ENCODE measurements at regions not wholly inside any gene's neighbourhood (a gene's known extent, or its start where the extent isn't known, plus 50 kb on each side); places are given as distances from the start of the nearest gene placed in this dataset.

DNA sequence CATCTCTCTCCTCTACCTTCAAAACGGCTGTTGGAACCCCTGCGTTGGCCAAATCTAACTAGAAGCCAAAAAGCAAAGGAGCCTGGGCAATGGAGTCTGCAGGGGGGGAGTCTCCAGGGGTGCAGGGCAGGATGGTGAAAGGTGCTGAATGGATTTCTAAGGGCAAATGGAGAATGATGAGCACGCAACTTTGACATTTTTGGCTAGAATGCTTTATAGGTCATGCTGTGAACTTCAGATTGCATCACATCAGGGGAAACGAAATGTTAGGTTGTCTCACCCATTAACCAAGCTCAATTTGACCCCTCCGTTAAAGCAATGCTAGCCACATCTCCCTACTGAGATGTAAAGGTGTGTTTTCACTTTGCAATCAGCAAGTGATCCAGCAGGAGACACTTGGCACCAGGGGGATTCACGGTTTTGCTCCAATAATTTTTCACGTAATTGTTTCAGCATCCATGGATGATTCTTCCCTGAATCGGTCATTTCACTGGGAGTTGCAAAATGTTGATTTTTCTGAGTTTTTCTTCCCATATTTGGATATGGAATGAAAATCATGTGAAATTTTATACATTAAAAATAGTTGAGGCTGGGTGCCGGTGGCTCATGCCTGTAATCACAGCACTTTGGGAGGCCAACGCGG, 78.0 kb upstream of the MDM1 start:
- no peak overlapping the region for H3K27ac Mint-ChIP-seq
- H3K9me3 Mint-ChIP-seq = no peaks in the 10 kb centered on the region
- no peak overlapping the region for H3K4me3 Mint-ChIP-seq
- DNase-seq (ENCODE audit: low spot score) = no peak
- ATAC-seq = no peak
- no peaks in the 10 kb centered on the region for H3K27me3 Mint-ChIP-seq
- H3K4me1 Mint-ChIP-seq (ENCODE audit: low read depth in 2 of 2) = peaks cover 15 to 20% of the 10 kb centered on the region in 2 donors
- H3K36me3 Mint-ChIP-seq = no peaks in the 10 kb centered on the region

DNA sequence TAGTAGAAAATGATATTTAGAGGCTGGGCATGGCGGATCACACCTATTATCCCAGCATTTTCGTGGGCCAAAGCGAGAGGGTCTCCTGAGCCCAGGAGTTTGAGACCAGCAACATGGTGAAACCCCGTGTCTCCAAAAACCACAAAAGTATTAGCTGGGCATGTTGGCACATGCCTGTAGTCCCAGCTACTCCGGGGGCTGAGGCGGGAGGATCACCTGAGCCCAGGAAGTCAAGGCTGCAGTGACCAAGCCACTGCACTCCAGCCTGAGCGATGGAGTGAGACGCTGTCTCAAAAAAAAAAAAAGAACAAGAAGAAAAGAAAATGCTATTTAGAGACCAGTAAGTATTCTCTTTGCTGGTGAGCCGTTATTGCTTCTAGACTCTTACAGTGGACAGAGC, 79.2 kb upstream of the MDM1 start:
- Mint-ChIP-seq H3K4me1 (ENCODE audit: low read depth in 2 of 2) (peaks cover 13 to 20% of the 10 kb centered on the region in 2 donors), H3K27me3 (no peaks in the 10 kb centered on the region), H3K36me3 (peaks cover 5% of the 10 kb centered on the region), H3K27ac (no peak overlapping the region), H3K9me3 (no peaks in the 10 kb centered on the region), H3K4me3 (no peak overlapping the region)
- ATAC-seq = no peak
- no peak for DNase-seq (ENCODE audit: low spot score)

DNA sequence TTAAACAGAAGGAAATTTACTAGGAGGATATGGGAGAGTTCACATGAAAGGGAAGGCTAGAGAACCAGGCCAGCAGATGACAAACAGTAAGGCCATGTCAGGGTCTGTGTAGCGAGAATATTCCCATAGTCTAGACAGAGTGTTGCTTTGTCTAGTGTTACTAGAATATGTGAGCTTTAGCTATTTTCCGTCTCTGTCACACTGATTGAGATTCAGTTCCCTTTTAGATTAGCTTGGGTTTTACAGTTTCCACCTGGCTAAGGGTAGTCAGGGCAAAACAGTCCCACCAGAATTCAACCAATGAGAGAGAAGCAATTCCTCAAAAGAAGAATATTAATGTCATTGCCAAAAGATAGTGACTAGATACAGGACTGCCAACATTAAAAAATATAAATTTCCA, 82.8 kb upstream of the MDM1 start:
- Mint-ChIP-seq H3K4me1 (ENCODE audit: low read depth in 2 of 2) (peaks cover 29 to 39% of the 10 kb centered on the region in 2 donors), H3K36me3 (peaks cover 6% of the 10 kb centered on the region), H3K27me3 (no peaks in the 10 kb centered on the region), H3K4me3 (no peak overlapping the region), H3K27ac (peak overlapping the region in 1 of 2 donors; percentile 91), H3K9me3 (no peaks in the 10 kb centered on the region)
- ATAC-seq (no peak), DNase-seq (ENCODE audit: low spot score) (no peak)

DNA sequence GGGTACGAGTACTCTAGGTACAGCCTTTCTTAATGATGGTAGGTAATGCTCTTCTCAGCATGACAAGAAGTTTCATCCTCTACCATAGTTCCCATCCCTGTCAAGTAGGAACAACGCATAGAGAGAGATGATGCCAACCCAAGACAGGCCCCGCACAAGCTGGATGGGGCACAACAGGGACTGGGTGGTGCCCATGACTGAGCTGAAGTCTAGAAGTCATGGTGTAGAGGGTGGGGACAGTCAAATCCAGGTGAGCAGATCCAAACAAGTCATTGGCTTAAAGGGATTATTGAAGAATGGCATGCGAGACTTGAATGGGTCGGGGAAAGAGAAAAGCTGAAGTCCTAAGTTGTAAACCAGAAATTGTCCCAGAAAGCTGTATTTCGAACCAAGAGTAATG, 84.2 kb upstream of the MDM1 start:
- Mint-ChIP-seq H3K27ac (peak overlapping the region; percentile 91 to 93), H3K36me3 (peaks cover 6% of the 10 kb centered on the region), H3K27me3 (no peaks in the 10 kb centered on the region), H3K4me3 (peak overlapping the region; percentile 64), H3K4me1 (ENCODE audit: low read depth in 2 of 2) (peaks cover 38 to 53% of the 10 kb centered on the region in 2 donors), H3K9me3 (no peaks in the 10 kb centered on the region)
- ATAC-seq = no peak
- DNase-seq (ENCODE audit: low spot score) = no peak

DNA sequence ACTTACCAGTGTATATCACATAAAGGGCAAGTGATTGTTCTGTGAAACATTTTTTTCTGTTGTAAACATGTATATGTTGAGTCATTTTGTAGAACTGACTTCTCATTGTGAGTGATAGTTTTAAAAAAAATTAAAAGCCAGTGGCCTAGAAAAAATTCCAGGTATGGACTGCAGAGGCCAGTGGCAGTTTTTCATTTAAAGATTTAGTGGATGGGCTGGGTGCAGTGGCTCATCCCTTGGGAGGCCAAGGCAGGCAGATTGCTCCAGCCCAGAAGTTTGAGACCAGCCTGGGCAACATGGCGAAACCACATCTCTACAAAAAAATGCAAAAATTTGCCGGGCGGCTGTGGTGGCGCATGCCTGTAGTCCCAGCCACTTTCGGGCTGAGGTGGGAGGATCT, 84.7 kb upstream of the MDM1 start:
- H3K4me1 Mint-ChIP-seq (ENCODE audit: low read depth in 2 of 2) = peaks cover 38 to 54% of the 10 kb centered on the region in 2 donors
- peaks cover 6% of the 10 kb centered on the region for H3K36me3 Mint-ChIP-seq
- ATAC-seq (no peak), DNase-seq (ENCODE audit: low spot score) (no peak)
- no peaks in the 10 kb centered on the region for H3K27me3 Mint-ChIP-seq
- H3K4me3 Mint-ChIP-seq = peak overlapping the region; percentile 77
- peak overlapping the region; percentile 91 to 93 for H3K27ac Mint-ChIP-seq
- H3K9me3 Mint-ChIP-seq = no peaks in the 10 kb centered on the region

DNA sequence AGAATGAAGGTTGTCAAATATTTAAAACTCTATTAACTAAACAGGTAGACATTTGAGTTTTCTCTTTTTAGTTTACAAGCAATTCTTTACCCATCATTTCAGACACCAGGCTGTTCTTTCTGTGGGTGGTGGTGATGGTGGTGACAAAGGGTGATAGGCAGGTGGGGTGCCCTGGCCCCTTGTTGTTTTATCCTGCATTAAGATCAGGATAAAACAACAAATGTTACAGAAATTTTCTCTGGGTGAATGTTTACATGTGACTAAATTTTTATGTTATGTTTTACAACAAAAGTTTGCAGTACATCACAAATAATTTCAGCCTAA, 85.9 kb upstream of the MDM1 start:
- Mint-ChIP-seq H3K9me3 (peaks cover 1% of the 10 kb centered on the region), H3K36me3 (peaks cover 8% of the 10 kb centered on the region), H3K27ac (peak overlapping the region; percentile 91 to 93), H3K4me1 (ENCODE audit: low read depth in 2 of 2) (peaks cover 45 to 64% of the 10 kb centered on the region in 2 donors), H3K4me3 (peak overlapping the region; percentile 77), H3K27me3 (no peaks in the 10 kb centered on the region)
- DNase-seq (ENCODE audit: low spot score) (no peak), ATAC-seq (no peak)

DNA sequence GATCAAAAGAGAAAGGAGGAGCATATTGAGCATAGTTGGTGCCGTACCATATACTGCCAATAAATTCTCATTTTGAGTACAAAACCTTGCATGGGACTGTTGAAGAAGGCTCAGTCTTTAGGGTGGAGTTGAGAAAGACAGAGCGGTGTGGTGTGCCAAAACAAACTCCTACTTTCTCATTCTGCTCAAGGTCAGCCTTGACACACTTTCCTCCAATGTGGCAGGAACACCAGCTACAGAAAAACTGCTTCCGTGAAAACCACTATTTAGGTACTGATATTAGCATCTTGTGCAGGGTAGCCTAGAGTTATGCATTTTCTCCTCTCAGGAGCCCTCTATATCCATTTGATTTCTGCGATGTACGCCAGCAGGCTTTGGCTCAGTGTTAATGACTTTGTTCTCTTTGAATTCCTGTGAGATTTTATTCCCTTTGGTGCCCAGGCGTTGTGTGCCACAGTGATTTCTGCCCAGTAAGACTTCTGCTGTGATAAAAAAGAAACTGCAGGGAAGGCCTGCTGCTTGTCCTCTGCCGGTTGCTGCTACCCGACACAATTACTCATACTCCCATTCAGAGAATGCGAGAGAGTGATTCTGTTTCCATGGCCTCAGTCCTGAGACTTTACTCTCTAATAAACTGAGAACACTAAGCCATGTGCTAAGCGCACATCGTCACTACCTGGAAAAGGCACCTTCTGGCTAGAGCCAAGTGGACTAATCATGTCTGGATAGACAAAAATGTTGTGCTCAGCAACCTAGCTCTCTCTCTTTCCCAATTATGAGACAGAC, 88.3 kb upstream of the MDM1 start:
- no peak for DNase-seq (ENCODE audit: low spot score)
- peaks cover 15% of the 10 kb centered on the region for H3K36me3 Mint-ChIP-seq
- peaks cover 55 to 75% of the 10 kb centered on the region in 2 donors for H3K4me1 Mint-ChIP-seq (ENCODE audit: low read depth in 2 of 2)
- H3K4me3 Mint-ChIP-seq = peak overlapping the region; percentile 75
- peaks cover 5% of the 10 kb centered on the region for H3K9me3 Mint-ChIP-seq
- peak; percentile 69 to 77 for ATAC-seq
- H3K27ac Mint-ChIP-seq = peak overlapping the region; percentile 79 to 84
- H3K27me3 Mint-ChIP-seq = no peaks in the 10 kb centered on the region

DNA sequence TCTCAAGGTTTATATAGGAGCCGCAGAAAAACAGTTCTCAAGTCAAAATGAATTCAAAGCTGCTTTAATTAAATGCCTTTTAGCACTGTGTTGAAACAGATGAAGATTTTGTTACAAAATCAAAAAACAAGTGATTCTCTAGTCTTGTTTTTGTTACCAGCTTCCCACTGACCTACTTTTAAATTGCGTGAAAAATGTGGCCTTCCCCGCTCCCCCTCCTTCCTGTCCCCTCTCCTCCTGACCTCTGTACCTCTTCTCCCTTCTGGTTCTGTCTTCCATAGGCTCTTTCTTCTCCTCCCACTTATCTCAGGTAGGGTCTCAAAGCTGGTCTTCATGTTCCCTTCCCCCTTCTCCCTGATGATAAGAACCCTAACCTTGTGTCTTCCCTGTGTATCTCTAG, 90.0 kb upstream of the MDM1 start:
- Mint-ChIP-seq H3K27ac (peak overlapping the region; percentile 79 to 86), H3K9me3 (peaks cover 5% of the 10 kb centered on the region), H3K4me1 (ENCODE audit: low read depth in 2 of 2) (peaks cover 49 to 60% of the 10 kb centered on the region in 2 donors), H3K27me3 (no peaks in the 10 kb centered on the region), H3K4me3 (peak overlapping the region; percentile 80), H3K36me3 (peaks cover 13% of the 10 kb centered on the region)
- DNase-seq (ENCODE audit: low spot score) (no peak), ATAC-seq (no peak)

DNA sequence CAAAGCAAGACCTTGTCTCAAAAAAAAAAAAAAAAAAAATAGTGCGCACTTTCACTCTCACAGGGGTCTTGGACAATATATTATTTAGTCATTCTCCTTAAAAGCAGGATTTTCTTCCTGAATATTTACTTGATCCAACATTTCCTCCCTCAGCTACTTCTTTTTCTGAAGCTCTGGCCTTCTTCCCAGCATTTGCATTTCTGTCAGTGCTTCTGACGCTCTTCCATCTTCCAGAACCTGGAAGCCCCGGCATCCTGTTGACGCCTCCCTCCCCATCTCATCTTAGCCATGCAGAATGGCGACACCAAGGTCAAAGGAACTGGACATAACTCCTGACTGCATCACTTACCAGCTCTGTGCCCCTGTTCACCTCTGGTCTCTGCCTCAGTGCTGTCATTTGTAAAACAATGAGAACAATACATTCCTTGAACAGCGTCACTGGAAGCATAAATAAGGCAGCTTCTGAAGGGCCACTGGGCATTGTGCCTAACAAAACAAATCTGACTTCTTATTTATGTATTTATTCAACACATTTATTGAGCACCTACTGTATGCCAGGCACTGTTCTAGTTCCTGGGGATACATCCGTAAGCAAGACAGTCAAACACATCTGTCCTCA, 90.9 kb upstream of the MDM1 start:
- peaks cover 5% of the 10 kb centered on the region for H3K9me3 Mint-ChIP-seq
- DNase-seq (ENCODE audit: low spot score) = no peak
- H3K36me3 Mint-ChIP-seq = peaks cover 13% of the 10 kb centered on the region
- peak overlapping the region; percentile 56 for H3K4me3 Mint-ChIP-seq
- peaks cover 41 to 51% of the 10 kb centered on the region in 2 donors for H3K4me1 Mint-ChIP-seq (ENCODE audit: low read depth in 2 of 2)
- H3K27ac Mint-ChIP-seq = peak overlapping the region; percentile 79 to 86
- no peak for ATAC-seq
- no peaks in the 10 kb centered on the region for H3K27me3 Mint-ChIP-seq

DNA sequence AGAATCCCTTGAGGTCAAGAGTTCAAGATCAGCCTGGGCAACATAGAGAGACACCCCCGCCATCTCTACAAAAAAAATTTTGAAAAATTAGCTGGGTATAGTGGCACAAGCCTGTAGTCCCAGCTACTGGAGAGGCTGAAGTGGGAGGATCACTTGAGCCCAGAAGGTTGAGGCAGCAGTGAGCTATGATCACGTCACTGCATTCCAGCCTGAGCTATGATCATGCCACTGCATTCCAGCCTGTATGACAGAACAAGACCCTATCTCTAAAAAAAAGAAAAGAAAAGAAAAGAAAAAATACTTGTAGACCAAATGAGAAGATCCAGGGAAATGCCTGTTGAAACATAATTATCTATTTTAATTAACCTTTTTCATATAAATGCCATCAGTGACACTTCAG, 93.8 kb upstream of the MDM1 start:
- ATAC-seq = no peak
- peaks cover 13% of the 10 kb centered on the region for H3K36me3 Mint-ChIP-seq

DNA sequence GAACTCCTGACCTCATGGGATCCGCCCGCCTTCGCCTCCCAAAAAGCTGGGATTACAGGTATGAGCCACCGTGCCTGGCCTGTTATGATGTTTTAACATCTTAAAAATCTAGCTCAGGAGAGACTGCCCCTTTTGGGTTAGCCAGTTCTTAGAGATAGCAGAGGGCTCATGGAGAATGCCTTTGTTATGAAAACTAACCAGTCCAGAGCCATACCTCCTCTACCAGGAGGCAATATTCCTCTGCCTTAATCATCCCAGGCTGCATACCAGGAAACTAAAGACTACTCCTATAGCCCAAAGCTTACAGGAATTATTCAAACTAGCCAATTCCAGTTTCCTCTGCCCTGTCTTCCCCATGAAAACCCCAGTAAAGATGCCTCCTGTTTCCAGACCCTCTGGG, 96.0 kb upstream of the MDM1 start:
- no peak for DNase-seq (ENCODE audit: low spot score)
- peaks cover 13% of the 10 kb centered on the region for H3K36me3 Mint-ChIP-seq
- H3K4me3 Mint-ChIP-seq = no peak overlapping the region
- H3K4me1 Mint-ChIP-seq (ENCODE audit: low read depth in 2 of 2) = peaks cover 21 to 23% of the 10 kb centered on the region in 2 donors
- H3K27me3 Mint-ChIP-seq = no peaks in the 10 kb centered on the region
- H3K9me3 Mint-ChIP-seq = peaks cover 2% of the 10 kb centered on the region
- H3K27ac Mint-ChIP-seq = no peak overlapping the region
- ATAC-seq = no peak

More for the DNA sequence above, 93.8 kb upstream of the MDM1 start:
- H3K9me3 Mint-ChIP-seq = peaks cover 5% of the 10 kb centered on the region
- peaks cover 24 to 31% of the 10 kb centered on the region in 2 donors for H3K4me1 Mint-ChIP-seq (ENCODE audit: low read depth in 2 of 2)
- H3K27me3 Mint-ChIP-seq = no peaks in the 10 kb centered on the region
- no peak for DNase-seq (ENCODE audit: low spot score)
- no peak overlapping the region for H3K4me3 Mint-ChIP-seq
- peak overlapping the region; percentile 7 to 18 for H3K27ac Mint-ChIP-seq

DNA sequence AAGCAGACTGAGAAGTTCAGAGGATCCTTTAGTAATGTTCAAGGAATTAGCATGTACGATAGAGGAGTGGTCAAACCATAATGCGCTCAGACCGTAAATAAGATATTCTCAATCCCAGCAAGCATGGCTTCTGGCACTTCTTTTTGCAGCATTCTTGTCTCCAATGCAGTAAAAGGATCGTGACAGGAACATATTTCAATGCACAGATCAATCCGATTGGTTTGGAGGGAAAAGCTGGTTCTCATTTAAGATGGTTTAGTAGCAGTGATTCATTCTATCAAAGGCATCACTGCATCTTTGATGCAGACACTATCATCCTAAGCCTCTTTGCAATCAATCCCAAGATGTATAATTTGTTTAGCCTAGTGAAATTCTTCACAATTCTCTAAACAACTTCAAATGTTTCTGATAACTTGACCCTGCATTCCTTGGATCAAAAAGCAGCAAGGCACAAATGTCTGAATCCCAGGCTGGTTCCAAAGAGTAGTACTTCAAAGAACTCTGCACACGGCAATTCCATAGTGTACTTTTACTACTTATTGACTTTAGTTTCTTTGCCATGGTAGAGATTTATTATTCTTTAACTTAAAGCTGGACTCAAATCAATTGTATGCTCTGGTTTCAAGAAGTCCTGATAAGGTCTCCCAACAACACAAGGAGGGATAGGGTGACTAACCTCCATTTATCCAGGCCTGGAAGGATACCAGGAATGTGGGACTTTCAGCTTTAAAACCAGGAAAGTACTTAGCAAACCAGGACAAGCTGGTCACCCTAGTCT, 96.8 kb upstream of the MDM1 start:
- H3K9me3 Mint-ChIP-seq = peaks cover 2% of the 10 kb centered on the region
- ATAC-seq = no peak

DNA sequence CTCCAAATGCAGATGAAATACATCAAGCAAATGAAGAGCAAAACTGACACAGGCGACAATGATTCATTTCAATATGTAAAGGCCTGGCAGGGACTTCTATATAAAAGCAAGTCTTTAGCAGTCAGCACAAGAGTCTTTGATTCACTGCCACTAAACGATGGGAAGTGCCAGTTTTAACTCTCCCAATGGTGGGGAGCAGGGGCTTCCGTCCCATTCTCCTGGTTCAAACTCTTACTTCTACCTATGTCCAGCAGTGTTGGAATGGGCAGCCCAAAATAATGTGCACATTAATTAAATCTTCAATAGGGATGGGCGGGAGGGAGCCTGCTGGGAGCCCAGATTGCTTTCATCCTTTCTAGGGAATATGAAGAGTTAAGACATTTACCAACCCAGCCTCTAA, 97.5 kb upstream of the MDM1 start:
- peaks cover 2% of the 10 kb centered on the region for H3K9me3 Mint-ChIP-seq
- H3K27me3 Mint-ChIP-seq = no peaks in the 10 kb centered on the region
- ATAC-seq (no peak), DNase-seq (ENCODE audit: low spot score) (no peak)
- peaks cover 23% of the 10 kb centered on the region for H3K36me3 Mint-ChIP-seq
- peaks cover 29 to 31% of the 10 kb centered on the region in 2 donors for H3K4me1 Mint-ChIP-seq (ENCODE audit: low read depth in 2 of 2)
- H3K4me3 Mint-ChIP-seq = no peak overlapping the region
- H3K27ac Mint-ChIP-seq = no peak overlapping the region

More for the DNA sequence above, 96.8 kb upstream of the MDM1 start:
- no peak overlapping the region for H3K27ac Mint-ChIP-seq
- H3K4me1 Mint-ChIP-seq (ENCODE audit: low read depth in 2 of 2) = peaks cover 24 to 25% of the 10 kb centered on the region in 2 donors
- H3K36me3 Mint-ChIP-seq = peaks cover 15% of the 10 kb centered on the region
- no peaks in the 10 kb centered on the region for H3K27me3 Mint-ChIP-seq
- DNase-seq (ENCODE audit: low spot score) = no peak
- no peak overlapping the region for H3K4me3 Mint-ChIP-seq

Measured in natural killer cell treated with Interleukin-12 subunit alpha and Interleukin-12 subunit beta and Interleukin-15 and Interleukin-18, amount 100 ng/mL, for 72 hours (primary cell).